NOMO-1 treated with dmso at 0.1 percent for 144 hours (cell line): ENCODE measurements at regions not wholly inside any gene's neighbourhood (a gene's known extent, or its start where the extent isn't known, plus 50 kb on each side); places are given as distances from the start of the nearest gene placed in this dataset.
"Not testable (repeated sequence)": the region's sequence is repeated elsewhere in the genome, so short reads cannot be mapped to it uniquely, and the experiment has no call there.

Experiments used
- DNase-seq: peaks from one replicate; lab custom pipeline; 2025; ENCODE audit not compliant: unreplicated experiment; lab: John Stamatoyannopoulos, UW

DNA sequence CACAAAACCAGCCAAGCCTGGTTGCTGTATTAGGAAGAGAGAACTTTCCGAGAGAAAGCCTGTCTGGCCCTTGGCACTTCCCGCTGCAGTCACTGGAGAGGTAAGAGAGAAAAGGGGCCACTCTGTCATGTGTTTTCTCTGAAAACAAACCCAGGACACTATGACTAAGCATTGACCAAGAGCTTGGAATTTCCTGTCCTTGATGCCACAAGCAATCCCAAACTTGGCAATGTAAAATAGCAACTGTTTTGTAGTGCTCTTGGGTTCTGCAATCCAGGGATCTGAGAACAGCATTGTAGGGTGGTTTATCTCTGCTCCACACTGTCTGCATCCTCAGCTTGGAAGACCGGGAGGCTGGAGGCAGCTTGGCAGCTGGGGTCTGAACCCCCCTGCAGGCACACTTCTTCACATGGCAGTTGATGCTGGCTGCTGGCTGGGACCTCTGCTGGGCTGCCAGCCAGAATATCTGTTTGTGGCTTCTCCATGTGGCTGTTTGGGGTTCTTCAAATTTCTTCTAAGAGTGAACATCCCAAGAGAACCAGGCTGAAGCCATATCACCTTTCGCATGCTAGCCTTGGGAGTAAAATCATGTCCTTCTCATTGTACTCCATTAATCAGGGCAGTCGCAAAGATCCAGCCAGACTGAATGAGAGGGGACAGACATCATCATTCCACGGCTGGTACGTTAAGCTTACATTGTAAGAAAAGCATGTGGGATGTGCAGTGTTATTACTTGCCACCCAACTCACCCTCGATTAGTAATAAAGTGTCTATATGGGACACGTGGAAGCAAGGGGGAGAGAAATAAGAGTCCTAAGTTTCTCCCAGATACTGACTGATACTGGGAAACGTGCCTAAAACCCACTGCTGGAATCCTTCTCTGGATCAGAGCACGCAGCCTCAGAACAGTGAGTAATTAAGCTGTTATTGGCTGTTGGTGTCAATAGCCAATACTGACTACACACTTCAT, 537.4 kb upstream of the B3GAT1 start:
- DNase-seq, result no peak

DNA sequence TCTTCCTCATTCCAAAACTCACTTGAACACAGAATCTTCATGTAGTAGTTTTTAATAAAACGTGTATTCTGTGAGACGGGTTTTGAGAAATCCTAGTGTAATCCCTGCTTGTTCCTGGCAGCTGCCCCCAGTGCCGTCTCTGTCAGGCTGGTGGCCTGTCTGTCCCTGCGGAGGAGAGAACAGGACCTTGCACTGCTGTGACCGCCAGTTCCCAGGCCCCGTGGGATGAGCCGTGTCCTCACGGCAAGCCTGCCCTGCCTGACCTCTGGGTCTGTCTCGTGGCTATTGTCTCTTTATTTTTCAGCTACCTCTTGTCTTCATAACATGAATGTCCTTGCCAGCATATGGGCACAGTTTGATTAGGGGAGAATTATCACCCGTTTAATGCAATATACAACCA, 535.5 kb upstream of the B3GAT1 start:
- DNase-seq, result no peak

DNA sequence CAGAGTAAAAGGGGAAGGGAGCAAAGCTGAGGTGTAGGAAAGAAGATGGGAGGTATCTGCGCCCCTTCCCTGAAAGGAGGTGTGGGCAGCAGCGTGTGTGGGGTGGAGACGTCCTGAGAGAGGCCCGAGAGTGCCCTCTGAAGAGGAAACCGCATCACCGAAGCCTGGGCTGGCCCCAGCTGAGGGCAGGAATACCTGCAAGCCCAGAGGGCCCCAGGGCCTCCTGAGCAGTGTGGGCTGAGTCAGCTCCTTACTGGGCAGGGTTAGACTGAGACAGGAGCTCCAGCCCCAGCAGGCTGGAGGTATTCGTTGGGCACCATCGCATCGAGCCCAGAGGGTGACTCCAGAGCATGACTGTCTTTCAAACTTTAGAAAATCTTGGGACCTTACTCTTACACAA, 534.0 kb upstream of the B3GAT1 start:
- no peak for DNase-seq

DNA sequence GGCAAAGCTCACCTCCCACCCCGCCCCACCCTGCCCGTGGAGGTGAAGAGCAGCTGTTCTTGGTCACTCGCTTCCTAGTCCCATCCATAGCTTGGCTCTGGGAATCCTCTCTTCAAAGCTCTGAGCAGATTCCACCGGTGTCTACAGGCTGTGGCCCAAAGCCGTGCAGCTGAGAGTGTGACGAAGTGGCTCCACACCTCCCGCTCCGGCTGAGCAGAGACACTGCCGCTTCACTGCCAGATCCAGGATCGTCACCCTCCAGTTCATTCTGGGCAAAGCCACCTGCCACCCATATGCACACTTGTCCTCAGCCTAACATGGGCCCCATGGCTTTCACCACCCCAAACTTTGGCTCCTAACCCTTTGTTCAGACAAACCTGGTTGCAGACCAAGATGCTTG, 532.9 kb upstream of the B3GAT1 start:
- no peak for DNase-seq

DNA sequence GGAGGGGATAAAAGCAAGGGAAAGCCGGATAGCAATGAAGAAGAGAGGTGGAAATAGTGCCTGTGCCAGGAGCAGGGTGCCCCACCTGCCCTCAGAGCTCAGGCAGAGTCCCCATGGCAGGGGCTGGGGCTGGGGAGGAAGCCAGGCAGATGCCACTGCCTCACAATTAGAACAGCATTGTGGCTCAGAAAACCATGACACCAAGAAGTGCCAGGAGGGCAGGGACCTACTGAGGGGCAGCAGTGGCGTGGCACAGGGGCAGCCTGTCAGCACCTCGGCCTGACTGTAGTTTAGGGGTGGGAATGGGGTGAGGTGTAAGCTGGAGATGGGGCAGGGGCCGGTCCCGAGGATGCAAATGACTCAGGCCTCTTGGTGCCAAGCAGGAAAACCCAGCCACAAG, 532.1 kb upstream of the B3GAT1 start:
- DNase-seq, result no peak

DNA sequence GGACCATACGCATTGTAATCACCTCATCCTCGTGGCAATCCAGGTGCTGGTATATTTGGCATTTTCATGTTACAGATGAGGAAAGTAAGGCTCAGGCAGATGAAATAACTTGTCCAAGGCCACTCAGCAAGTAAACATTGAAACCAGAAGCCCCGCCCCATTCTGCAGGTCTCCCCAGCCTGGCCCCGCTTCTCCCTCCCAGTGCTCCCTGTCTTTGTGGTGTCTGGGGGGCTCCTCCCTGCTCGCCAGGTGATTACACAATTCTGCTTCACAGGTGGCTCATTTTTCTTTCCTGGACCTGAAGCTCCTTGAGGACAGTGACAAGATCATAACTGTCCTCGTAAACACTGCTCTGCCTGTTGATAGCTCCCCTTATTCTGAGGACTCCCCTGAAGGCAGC, 531.5 kb upstream of the B3GAT1 start:
- DNase-seq, result no peak

DNA sequence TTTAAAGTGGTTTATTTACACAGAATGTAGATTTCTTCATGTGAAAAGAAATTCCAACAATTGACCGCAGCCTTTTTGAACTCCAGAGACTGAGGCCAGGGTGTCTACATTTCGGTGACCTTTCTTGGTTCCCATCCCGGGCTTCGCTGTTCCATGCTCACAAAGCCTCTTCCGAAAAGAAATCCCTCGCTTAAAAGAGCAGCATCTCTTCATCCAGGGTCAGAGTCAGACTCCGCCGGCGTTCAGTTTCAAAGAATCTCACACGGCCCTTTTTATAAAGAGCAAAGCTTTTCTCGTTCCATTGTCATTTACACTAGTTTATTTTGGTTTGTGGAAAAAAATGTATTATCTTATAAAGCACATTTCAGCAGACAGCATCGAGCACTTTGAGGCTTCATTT, 530.6 kb upstream of the B3GAT1 start:
- no peak for DNase-seq

DNA sequence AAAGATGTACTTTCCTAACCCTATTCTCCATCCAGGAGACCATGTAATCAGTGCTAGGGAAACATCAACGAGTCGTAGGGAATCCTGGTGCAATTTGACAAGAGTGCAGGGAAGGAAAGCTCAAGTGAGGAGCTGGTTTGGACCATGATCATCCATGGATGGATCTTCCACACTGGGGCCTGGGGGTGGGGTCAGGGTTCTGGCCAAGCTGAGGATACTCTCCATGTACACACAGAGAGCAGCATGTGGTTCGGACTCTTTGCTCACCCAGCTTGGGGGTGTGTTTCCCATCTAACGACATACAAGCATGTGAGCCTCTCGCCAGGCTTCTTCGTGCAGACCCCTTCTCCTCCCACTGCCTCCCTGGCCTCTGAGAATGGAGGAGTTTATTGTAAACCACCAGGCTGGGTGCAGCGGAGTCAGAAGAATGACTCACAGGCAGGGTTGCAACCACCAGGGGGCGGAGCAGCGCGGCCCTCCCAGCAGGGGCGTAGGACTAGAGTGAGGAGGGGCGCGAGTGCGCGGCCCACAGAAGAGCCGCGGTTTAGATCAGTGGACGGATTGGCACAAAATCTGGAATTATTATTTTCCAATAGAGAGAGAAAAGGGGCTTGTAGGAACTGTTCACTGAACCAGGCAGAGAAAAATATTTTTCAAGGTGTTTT, 530.0 kb upstream of the B3GAT1 start:
- not testable (repeated sequence) for DNase-seq

DNA sequence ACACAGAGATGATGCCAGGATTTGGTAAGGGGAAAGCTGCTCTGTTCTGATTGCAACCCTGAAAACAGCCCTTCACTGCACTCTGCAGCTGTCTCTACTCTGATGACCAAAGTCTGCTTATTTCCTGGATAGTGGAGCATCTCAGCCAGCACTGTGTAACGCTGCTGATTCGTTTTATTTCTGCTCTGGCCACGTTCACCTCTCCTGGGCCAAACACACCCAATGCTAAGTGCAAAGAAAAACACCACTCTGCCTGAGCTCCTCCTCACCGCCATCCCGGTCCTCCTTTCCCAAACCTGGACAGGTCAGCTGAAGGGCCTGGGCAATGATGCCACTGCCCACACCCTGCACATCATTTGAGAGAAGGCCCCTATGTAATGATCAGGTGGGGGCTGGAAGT, 529.3 kb upstream of the B3GAT1 start:
- DNase-seq, result no peak

DNA sequence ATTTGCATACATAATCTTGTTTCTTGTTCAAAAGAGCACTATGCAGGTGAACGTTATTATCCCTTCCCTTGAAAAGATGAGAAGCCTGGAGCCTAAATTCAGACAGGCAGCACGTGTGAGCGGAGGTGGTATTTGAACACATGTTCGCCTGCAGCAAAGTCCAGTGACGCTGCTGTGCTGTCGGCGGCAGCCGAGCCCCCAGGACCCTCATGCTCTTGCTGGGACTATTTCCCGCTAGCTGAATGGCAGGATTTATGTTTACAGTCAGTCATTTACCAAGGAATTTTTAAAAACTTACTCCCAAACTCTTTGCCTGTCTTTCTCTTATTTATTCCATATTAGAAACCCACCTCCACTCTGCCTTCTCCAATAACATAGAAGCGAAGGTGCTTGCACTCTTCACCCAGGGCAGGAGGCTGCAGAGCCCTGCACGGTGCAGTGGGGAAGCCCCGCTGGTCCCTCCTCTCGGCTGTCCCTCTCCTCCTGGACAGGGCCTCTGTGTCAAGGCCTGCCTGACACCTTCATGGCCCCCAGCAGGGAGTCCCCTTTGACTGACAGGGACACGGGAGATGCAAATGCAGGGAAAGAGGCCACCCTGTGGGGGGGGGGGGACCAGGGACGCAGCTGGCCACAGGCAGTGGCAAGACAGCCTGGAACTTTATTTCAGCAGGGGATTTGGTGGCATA, 528.5 kb upstream of the B3GAT1 start:
- no peak for DNase-seq

DNA sequence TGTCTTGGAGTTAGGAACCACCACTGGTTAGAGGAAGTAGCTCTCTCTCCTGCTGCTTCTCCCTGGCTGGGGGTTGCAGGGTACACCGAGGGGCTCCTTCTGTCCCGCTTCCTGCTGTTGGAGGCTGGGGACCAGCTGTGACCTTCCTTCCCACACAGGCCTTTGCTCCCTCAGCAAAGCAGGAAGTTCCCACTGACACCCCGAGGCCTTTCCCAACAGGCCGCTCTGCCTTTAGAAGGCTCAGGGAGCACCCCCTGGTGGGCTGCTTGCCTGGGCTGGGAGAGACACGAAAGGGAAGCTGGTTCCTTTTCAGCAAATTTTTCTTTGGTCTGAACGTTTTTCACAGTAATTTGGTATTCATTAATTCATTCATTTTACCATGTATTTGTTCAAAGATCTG, 527.9 kb upstream of the B3GAT1 start:
- no peak for DNase-seq

DNA sequence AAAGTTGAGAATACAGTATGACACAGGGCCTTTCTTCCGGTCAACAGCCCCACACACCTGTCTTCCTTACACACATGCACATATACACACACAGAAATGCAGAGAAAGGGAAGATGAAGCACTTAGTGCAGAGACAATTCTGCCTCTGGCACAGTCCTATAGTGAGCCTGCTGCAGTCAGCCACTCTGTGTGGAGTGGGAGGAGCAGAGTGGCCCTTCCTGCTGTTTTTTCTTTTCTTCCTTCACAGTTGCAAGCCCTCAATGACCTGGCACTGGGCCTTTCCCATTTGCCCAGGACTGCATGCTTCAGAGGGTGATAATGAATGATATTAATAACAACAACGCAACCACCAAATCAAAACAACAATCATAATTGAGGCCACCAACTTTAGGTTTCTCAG, 527.0 kb upstream of the B3GAT1 start:
- DNase-seq, result no peak

DNA sequence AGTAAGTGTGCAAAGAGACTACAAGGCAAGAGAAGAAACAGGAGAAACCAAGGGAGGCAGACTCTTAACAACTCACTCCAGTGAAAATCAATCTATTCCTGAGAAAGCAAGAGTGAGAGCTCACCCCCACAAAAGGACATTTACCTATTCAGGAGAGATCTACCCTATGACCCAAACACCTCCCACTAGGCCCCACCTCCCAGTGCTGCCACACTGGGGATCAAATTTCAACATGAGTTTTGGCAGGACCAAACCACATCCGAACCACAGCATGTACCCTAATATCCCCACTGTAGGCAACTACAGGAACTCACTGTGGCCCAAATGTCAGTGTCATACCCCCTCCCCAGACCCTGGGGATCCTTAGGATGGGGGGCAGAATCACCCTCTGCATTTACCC, 526.2 kb upstream of the B3GAT1 start:
- DNase-seq, result no peak

DNA sequence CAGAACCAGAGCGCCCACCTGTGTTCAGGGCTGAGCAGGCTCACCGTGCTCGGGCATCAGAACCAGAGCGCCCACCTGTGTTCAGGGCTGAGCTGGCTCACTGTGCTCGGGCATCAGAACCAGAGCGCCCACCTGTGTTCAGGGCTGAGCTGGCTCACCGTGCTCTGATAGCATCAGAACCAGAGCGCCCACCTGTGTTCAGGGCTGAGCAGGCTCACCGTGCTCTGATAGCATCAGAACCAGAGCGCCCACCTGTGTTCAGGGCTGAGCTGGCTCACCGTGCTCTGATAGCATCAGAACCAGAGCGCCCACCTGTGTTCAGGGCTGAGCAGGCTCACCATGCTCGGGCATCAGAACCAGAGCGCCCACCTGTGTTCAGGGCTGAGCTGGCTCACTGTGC, 525.2 kb upstream of the B3GAT1 start:
- not testable (repeated sequence) for DNase-seq

DNA sequence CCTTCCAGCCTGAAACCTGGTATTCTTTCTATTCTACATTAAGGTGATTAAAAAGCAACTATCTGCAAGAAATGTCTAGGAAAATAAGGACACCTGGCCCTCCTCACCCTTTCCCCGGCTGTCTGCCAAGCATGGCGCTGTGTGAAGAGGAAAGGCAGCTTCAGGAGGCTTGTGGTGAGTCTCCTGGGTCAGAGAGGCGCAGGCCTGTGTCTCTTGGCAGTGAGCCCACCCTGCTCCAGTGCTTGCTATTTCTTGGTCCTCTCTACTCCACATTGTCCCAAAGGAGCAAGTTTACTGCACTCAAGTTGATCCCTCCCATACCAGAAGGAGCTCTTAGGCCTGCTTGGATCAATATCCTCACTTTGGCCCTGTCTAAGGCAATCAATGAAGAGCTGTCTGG, 520.7 kb upstream of the B3GAT1 start:
- DNase-seq, result no peak

DNA sequence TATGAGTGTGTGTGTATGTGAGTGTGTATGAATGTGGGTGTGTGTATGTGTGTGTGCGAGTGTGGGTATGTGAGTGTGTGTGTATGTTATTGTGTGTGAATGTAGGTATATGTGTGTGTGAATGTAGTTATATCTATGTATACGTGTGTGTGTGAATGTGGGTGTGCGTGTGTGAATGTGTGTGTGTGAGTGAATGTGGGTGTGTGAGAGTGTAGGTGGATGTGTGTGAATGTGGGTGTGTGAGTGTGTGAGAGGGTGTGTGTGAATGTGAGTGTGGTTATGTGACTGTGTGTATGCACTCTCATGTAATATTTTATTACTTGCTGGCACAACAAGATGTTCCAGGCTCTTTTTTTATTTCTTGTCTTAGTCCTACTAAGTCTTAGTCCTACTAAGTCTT, 513.4 kb upstream of the B3GAT1 start:
- no peak for DNase-seq

DNA sequence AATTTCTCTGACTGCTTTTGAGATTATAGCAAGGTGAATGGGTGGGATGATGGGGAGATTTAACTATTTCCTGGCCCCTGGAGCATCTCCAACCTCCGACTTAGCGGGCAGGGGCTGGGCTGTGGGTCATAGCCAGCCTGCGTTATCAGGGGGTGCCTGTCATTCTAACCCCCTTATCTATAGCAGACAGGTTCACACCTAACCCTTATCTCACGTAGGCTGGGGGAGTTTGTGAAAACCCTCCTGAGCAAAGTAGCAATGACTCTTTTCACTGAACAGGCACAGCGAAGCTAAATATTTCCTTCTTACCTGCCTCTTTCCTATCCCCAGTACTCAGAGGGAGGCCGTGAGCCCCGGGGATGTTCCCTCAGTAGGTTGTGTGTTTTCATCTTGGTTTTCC, 511.4 kb upstream of the B3GAT1 start:
- DNase-seq, result no peak

DNA sequence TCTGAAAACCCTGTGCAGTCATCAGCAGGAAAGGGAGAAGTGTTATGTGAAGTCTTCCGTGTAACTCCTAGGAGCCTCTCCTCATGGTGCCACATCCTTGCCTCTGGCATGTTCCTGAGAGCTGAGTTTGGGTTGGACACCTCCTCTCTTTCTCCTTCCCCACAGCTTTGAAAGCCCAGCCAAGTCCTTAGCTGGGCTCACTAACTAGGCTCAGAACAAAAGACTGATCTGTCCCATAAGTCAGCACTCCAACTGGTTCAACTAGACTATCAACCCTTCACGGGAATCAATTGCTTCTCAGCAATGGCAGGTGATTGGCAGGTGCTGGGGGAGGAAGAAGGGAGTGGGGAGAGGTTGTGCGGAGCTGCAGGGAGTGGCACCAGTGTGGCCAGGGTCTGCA, 509.9 kb upstream of the B3GAT1 start:
- DNase-seq, result no peak

DNA sequence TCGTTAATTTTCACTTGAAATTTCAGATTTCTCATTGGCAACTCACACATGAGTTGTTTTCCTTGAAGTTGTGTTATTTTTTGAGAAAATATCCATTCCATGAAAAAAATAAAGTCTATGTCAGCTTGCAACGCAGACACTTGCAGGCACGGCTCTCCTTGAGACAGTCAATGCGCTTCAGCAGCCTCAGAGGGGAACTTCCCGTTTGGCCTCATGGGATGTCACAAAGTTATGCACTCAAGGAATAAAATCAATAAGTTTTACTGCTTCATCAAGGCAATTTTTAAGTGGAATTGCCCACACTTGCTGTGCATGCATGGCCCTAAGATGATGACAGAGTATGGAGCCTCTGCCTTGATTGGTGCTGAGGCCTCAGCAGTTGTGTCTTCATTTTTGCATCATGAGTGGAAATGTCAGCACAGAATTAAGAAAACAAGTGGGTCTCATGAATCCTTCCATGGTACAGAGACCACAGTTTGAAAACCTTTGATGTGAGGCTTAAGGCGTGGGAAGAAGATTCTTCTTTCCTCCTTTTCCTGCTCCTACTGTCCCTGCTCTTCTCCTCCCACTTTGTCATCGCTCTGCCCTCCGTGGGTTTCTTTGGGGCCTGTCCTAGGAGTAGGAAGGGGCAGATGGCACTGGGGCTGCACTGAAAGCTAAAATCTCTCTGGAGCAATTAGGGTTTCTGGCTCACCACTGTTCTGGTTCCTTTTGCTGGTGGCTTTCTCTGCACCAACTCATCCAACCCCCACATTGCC, 509.0 kb upstream of the B3GAT1 start:
- DNase-seq, result no peak

DNA sequence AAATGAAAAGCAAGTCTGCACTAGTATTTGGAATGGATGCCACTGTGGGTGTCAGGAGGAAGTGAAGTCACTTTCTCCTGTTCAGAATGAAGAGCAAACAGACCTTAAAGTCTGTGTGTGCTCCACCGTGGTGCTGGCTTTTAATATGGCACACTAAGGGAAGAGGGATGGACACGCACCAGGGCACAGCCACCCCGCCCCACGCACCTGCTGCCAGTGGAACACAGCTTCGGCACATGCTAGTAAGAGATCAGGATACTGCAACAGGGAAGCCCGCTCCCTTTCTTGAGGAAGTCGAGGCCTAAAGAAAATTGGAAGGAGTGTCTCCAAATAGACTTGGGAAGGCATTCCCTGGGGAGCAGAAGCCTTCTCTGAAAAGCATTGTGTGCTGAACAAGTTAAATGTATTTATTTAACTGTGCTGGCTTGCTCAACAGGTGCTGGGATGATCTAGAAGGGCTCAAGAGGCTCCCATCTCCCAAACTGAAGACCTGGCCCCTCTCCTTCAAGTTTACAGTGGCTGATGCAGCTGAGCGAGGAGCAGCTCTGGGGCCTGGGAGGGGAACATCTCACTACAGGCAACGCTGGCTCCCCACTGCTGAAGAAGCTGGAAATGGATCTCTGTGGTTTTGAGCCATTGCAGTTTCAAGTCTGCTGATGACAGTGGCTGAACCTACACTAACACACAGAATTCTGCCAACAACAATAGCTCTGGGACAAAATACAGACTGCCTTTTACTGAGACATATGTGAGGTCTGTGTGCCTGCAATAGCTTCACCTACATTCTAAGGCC, 504.6 kb upstream of the B3GAT1 start:
- no peak for DNase-seq
